Ecto neural progenitor cell (in vitro differentiated cells): ENCODE measurements at regions not wholly inside any gene's neighbourhood (a gene's known extent, or its start where the extent isn't known, plus 50 kb on each side); places are given as distances from the start of the nearest gene placed in this dataset.

ENCODE experiments used
- DNase-seq: peaks from one replicate; pipeline ENCODE4 v3.0.0-alpha.2; 2018; ENCODE audit warnings: low spot score

DNA sequence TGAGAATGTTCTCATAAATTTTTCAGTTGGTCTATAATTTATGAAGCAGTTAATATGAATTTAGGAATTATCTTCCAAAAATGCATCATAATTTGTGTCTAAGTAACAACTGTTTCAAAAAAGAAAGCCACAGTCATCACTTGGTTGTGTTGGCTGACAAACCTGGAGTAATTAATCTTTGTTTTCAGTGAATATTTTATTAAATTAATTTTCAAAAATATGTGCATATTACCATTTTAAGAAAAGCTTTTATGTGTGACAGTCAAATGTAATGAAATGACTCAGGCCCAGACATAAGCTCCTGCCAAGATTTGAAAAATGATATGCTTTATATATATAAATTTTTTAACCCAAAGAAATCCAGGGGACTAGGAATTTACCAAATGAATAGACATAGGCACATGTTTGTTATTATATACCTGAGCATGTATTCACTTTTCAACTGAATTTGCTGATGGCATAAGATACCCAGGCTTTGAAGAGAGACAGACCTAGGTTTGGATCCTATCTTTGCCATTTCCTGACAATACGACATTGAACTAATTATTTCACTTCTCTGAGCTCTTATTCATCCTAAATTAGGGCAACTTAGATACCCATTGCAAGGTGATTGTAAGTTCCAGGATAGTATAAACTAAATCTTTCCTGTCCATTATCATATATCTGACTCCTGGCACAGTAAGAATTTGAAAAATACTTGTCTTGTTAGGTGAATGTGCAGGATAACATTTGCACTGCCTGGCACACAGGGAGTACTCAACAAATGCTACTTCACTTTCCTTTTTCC lies 729.5 kb upstream of the ADGRL2 start:
- DNase-seq, result no peak

DNA sequence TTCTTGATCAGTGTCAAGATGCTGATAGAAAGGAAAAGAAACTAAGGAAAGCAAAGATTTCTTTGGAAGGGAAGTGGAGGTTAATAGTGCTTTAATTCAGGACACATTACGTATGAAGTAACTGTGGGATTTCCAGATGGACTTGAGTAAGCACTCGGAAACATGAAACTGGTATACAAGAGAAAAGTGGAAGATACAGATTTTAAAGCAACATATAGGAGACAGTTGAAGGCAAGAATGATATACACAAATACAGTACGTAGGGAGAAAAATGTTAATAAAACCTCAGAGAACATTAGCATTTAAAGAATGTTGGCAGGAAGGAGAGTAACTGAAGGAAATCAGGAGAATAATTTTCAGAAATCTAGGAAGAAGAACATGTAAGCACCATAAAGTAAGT lies 730.9 kb upstream of the ADGRL2 start:
- no peak for DNase-seq

DNA sequence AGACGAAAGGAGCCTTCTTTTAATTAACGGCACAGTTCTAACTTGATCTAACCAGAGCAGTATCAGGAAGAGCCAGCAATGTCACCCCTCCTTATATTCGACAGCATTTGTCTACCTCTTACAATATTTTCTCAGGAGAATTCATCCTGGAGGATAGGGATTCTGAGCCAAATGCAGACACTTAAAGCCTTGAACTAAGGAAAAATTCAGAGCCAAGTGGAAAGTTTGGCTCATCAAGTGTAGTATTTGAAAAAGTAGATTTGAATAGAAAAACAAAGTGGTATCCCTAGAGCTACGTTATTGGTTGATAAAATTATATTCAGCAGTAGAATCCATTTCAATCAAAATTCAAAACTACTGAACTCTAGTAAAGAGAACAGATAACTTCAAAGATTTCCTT lies 732.0 kb upstream of the ADGRL2 start:
- DNase-seq, result no peak

DNA sequence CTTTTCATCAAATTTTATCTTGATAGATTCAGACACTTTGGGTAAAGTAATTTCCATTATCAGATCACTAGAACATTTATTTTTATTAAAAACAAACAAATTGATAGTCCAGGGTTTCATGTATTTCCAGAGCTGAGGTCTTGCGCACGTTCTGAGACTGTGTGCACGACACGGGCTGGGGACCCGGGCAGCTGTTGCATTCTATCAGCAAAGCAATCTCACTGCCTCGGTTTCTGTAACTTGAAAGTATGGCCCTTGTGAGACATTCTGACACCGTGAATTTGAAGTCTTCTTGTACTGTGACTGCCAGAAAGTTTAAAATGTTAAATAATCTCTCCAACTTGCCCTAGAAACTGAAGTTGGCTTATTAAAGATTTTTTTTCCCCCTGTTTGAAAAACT lies 746.9 kb upstream of the ADGRL2 start:
- no peak for DNase-seq

DNA sequence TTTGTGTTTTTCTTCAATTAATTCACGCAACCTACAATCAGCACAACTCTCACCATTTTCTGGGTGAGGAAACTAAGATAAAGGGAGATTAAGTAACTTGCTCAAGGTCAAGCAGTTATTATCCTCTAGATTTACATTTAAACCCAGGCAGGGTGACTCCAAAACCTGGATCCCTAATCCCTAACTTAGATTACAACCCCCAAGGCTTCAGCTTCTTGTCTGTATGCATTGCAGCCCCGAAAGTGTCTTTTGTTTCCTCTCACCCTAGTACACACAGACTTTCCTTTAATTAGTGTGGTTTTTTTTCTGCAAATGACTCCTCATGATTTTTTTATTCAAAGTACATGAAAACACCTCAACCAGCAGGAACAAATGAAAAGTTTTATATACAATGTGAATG lies 748.6 kb upstream of the ADGRL2 start:
- DNase-seq, result no peak

DNA sequence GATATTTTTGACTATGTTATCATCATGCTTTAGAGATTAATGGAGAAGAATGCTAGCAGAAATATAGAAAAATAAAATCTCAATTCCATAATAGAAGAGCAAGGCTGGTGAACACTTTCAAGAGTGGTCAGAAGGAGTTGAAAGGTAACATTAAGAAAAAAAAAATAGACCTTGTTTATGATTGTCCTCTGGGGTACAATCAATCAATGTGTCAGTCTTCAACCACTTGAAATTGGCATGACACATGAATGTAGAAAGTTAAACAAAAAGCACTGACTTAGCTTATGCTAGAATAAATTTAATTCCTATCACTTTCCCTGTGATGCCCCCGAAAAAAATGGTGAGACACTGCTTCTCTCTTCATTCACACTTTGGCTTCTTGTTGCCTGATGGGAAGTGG lies 750.3 kb upstream of the ADGRL2 start:
- no peak for DNase-seq

DNA sequence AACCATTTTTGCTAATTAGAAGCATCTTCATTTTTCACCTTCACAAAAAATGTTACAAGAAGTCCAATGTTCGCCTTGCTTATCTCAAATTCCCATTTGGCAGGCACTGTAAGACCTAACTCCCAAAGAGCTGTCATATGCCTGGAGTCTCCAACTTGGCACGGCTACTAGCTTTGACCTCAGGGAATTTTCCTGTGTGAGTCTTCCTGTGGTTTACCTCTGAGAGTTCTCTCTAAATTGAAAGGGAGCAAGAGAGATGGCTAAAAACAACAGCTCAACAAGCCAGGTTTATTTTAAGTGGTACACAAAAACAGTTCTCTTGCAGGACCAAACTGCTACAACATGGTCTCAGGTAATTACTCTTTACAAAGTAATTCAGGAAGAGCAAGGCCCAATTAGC lies 756.0 kb upstream of the ADGRL2 start:
- no peak for DNase-seq

DNA sequence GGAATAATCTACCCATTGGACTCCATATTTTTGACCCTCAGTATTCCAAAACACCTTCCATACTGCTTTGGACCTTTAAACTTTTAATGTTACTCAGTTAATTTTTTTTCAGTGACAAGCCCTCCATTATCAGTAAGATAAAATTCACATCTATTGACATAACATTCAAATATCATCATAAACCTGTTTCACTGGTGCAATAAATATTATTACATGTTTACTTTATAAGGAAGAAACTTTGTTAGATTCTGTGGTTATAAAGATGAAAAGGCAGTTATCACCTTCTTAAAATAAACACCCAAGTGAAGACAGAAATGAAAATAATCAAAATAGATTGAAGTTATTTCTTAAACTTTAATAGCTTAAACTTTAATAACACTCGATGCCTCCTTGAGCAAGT lies 758.5 kb upstream of the ADGRL2 start:
- DNase-seq, result no peak

DNA sequence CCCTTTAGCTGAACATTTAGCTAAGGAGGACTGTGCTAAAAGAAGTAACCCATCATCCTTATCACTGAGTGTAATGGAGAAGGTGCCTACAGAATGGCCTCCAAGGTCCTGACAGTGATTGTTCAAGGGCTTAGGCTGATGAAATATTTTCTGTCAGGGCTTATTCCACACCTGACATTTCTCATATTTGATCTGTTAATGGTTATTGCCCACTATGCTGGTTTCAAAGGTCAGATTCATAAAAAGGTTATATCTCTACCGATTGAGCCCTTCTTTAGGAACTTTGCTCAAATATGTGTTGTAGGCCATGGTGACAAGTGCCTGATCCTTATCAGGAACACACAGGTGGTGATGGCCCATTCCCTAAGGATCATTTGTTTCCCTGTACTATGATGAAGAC lies 766.4 kb upstream of the ADGRL2 start:
- DNase-seq, result no peak

DNA sequence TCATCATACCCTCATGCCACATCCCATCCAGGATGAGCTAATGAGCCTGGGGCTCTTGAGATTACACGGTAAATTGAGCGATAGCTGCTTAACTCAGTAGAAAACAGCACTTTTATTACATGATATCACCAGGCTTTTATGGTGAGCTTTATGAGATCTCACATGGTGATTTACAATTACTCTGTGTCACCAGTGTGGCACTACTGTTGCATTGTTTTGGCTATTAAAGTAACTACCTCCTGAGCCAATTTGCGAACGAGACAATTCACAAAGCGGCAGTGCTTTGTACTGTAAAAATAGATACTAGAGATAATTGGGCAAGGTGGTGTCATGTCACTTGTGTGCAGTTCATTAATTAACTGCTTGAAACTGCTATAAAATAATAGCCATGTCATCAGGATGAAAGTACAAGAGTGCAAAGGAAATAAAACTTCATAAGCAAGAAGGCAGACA lies 767.7 kb upstream of the ADGRL2 start:
- no peak for DNase-seq

DNA sequence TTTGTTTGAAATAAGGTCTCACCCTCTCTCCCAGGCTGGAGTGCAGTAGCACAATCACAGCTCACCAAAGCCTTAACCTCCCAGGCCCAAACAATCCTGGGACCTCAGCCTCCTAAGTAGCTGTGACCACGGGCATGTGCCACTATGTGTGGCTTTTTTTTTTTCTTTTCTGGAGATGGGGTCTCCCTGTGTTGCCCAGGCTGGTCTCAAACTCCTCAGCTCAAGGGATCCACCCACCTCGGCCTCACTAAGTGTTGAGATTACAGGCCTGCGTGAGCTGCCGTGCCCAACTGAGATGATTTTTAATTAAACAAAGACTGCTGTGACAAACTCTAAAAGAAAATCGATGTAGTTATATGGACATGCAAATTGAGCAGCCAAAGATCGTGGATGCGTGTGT lies 768.4 kb upstream of the ADGRL2 start:
- DNase-seq, result no peak

DNA sequence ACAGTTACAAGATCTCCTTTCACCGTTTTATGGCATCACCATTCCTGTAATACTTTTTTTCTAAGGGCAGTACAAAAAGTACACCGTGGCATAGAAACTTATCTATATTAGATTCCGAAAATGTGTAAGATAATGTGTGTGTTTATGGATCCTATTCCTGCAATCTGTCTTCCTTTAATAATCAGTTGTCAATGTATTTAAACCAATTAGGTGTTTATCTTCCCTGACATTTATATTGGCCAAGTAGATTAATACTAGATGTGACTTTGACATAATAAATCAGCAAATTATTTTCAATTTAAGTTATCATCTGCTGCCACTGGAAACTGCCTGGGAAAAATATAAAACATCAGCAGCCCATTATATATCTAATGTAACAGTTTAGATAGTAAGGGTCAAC lies 770.3 kb upstream of the ADGRL2 start:
- DNase-seq, result no peak

DNA sequence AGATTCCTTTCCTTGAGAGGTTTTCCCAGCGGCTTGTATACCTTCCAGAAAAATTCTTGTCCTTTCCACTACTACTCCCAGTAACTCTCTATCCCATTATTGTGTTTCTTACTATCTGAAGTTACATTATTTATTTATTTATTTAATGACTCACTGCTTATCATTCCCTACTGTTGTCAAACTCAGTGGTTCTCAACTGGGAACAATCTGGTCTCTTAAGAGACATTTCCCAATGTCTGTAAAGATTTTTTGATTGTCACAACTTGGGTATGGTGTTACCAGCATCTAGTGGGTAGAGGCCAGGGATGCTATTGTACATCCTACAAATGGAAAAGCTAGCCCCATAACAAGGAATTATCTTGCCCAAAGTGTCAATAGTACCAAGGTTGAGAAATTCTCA lies 771.5 kb upstream of the ADGRL2 start:
- no peak for DNase-seq

DNA sequence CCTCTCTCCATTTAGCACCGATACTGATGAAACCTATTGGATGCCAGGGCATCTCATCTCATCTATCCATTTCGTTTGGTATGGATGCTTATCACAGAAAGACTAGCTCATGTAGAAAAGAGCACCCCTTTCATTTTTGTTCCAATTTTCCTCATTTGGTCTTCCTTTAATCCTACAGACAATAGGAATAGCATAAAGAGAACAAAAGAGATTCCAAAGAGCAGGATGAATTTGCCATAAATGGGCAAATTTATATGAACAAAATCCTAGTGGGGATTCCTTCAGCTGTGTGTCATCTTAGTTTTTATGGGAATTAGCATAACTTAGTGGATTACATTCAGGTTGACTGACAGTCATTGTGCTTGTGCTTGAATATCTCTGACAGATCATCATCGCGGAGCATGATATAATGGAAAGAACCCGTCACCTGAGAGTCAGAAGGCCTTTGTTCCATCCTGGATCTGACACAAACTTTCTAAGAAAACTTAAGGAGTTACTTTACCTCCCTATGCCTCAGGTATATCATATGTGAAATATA lies 777.5 kb upstream of the ADGRL2 start:
- DNase-seq, result no peak

DNA sequence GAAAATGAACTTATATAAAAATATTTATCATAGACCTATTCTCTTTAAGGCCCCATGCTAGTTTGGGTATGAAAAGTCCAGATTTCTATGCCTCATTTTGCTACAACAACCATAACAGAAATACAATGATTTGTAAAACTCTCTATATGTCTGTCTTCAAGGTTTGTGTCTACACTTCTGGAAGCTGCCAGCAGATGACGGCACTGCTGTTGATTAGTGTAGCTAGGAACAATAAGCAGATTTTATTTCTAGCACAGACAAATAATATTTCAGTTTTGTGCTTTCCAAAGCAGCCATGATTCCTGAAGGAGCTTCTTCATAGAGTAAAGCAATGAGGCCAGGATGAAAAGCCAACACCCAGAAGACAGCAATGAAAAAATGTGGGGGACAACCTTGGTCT lies 779.6 kb upstream of the ADGRL2 start:
- DNase-seq, result no peak

DNA sequence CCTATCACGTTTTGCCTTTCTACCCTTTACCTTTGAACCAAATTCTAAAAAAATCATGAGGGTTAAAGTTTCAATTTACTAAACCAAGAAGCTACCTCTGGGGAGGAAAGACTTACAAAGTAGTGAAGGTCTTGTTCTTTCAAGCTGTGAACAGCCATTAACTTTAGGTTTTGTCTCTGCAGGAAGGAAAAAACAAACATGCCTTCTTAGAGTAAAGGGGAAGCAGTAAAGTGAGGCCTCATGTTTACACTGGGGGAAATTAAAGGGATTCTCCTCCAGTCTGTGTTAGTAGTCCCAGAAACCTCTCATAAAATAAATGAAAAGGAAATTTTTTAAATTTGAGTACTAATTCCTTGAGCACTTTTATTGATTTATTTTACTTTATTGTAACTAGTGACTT lies 780.2 kb upstream of the ADGRL2 start:
- no peak for DNase-seq

DNA sequence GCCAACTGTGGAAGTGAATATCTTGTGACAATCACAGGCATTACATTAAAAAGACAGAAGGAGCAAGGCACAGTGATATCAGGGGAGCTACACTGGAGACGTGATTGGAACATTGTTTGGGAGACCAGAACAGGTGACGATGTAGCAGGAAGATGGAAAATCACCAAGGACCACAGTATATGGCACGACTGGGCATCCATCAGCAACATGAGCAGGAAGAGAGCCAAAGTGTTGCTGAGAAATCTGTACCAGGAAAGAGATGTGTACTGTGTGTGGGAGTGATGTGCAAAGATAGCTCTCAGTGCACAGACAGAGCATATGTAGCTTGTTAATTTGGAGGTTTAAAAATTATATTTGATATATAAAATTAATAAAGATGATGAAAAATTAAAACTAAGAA lies 790.6 kb upstream of the ADGRL2 start:
- DNase-seq, result no peak

DNA sequence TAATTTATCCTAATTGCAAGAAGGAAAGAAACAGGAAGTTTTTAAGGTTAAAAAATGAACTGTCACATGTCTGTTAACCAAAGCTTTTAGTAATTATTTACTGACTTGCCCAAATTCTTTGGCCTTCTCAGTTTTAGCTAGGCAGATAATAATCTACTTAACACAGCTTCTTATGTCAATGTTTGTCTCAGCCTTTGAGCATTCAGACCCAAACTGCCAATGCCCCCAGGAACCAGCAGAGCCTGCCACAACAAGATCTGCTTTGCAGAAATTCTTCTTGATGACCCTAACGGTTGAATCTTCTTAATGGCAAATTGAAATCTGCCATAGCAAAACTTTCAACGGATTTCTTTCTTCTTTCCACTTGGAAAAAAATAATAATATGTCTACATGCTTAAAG lies 792.4 kb upstream of the ADGRL2 start:
- no peak for DNase-seq

DNA sequence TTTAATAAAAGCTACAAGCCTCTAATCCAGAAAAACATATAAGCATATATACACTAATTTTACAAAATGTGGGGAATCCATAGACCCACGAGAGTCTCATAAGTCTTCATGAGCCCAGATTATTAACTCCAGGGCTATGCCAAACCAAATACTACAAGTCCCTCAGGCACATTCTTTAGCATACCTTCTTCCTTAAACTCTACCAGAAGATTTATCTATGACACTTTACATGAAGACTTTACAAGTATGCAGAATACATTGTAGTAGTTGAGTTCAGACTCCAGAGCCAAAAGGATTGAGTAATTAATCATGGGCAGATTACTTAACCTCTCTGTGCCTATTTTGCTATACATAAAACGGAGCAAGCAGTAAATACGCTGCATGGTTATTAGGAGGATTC lies 793.7 kb upstream of the ADGRL2 start:
- no peak for DNase-seq

DNA sequence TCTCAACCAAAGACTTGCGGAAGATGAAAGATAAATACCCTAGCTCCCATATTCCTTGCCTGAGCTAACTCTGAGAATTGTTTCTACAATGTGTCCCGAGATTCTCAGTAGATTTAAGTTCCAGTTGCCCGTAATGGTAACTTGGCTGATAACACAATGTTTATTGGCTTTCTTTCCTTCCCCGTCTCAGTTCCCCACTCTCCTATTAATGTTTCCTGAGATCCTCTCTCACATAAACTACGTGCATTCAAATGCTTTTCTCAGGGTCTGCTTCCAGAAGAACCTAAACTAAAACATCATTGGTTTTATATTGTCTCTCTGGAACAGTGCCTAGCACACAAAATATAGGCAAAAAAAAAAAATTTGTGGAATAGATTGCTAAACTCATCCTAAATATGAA lies 794.2 kb upstream of the ADGRL2 start:
- DNase-seq, result no peak

DNA sequence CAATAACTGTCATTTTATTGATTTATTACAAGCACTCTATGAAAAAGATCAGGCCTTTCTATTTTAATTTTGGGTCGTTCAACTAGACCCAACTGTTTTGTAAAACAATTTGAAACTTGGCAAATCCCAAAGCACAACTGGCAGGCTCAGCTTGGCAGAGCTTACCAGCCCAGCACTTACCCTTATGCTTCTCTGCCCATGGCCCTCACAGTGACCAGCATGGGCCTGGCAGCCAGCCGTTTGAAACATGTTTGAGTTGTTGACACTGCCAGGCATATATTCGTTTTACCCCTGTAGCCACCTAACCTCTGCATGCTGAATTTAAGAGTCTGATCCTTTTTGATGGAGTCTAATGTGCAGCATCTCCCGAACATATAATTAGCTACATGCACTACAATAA lies 796.7 kb upstream of the ADGRL2 start:
- no peak for DNase-seq

DNA sequence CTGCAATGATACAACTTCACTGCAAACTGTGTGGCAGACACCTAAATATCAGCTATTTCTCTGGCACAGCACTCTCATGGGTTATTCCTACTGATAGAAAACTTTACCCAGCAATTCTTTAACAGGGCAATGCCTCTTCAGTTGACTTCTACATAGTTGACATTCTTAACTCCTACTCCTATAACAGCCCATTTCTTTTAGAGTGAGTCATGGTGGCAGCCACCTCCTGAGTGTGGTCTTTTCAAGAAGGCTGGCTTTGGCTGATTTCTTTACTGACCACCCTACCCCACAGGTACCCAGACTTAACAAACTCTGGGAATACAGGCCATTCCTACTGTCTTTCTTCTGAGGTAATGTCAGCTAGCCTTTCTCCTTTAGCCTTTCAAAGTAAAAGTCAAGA lies 805.8 kb upstream of the ADGRL2 start:
- no peak for DNase-seq

DNA sequence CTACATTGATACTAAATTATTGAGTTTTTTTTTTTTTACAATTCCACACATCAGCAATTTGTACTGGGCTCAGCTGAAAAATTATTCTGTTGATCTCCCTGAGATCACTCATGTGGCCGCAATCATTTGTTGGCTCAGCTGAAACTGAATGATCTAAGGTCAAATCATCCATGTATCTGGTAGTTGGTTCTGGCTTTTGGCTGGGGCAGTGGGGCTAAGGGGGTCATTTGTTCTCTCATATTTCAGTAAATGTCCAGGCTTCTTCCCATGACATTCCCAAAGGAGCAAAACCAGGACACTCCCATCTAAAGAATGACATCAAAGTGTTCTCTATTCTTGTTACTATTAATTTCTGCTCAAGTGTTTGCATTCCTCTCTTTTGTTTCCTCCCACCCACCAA lies 806.7 kb upstream of the ADGRL2 start:
- no peak for DNase-seq
